GM12891 (cell line): ENCODE measurements at regions not wholly inside any gene's neighbourhood (a gene's known extent, or its start where the extent isn't known, plus 50 kb on each side); places are given as distances from the start of the nearest gene placed in this dataset.

Source experiments
- PAX5 ChIP-seq: IDR thresholded peaks from 2 replicates; pipeline ENCODE4 v1.6.1; 2011; ENCODE audit warnings: low read length, moderate library complexity, mild to moderate bottlenecking; ENCODE audit not compliant: insufficient read depth, severe bottlenecking
- POLR2A ChIP-seq: IDR thresholded peaks from 2 replicates; pipeline ENCODE4 v1.6.1; 2011; ENCODE audit warnings: low read depth, low read length, control low read depth
- POLR2AphosphoS5 ChIP-seq: IDR thresholded peaks from 2 replicates; pipeline ENCODE4 v1.6.1; 2011; ENCODE audit warnings: low read depth, low read length, control low read depth
- TAF1 ChIP-seq: IDR thresholded peaks from 2 replicates; pipeline ENCODE4 v1.6.1; 2011; ENCODE audit warnings: low read depth, low read length, control low read depth

DNA sequence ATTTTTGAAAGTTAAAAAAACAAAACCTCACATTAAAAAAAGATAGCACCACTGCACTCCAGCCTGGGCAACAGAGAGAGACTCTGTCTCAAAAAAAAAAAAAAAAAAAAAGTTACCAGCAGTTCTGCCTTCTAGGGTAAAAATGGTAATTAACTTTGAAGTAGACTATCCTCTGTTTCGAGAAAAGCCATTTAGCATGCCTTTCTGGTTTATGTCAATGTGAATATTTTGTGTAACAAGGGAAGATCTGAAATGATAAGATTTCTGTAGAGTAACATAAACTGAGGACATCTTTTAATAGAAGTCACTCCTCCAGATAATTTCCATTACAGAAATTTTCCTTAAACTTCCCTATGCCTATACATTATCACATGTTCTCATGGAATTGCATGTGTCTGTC is 203.2 kb upstream of the GAP43 start:
- TF ChIP-seq TAF1: no peak
- TF ChIP-seq POLR2AphosphoS5: no peak
- no peak for TF ChIP-seq POLR2A
- no peak for TF ChIP-seq PAX5
